GM23338 (cell line): ENCODE measurements at regions not wholly inside any gene's neighbourhood (a gene's known extent, or its start where the extent isn't known, plus 50 kb on each side); places are given as distances from the start of the nearest gene placed in this dataset.
A peak's percentile ranks its signal among the peaks of the same experiment; 100 is the strongest.

Experiments
- ATAC-seq: fragments of 200-7000 bp; cut with Tn5 transposase; 3 replicates; pipeline ENCODE4 v1.9.1; 2020
- DNase-seq: peaks from one replicate; pipeline ENCODE4 v3.0.0-alpha.2; 2015; ENCODE audit warnings: low spot score
- H2AFZ ChIP-seq: fragments of 200-600 bp; sonication (generic); 2 replicates; pipeline ENCODE4 v1.8.0; 2016; ENCODE audit warnings: antibody characterized with exemption, mild to moderate bottlenecking, moderate library complexity
- H3F3A ChIP-seq: fragments of 200-600 bp; sonication (generic); replicated peaks from 2 replicates; pipeline ENCODE4 v1.8.0; 2017; ENCODE audit warnings: antibody characterized with exemption, mixed run types, low read depth
- H3K27ac ChIP-seq: fragments of 200-600 bp; sonication (generic); 2 replicates; pipeline ENCODE4 v1.6.1; 2016; ENCODE audit warnings: low read depth
- H3K27me3 ChIP-seq: fragments of 200-600 bp; sonication (generic); 2 replicates; pipeline ENCODE4 v1.8.0; 2016; ENCODE audit warnings: mild to moderate bottlenecking, mixed run types, moderate library complexity; ENCODE audit not compliant: insufficient read depth
- H3K36me3 ChIP-seq: fragments of 200-600 bp; sonication (generic); 2 replicates; pipeline ENCODE4 v1.8.0; 2016; ENCODE audit warnings: mild to moderate bottlenecking; ENCODE audit not compliant: insufficient read depth
- H3K4me1 ChIP-seq: fragments of 200-600 bp; sonication (generic); 2 replicates; pipeline ENCODE4 v1.8.0; 2016; ENCODE audit warnings: mild to moderate bottlenecking, moderate library complexity; ENCODE audit not compliant: insufficient read depth
- H3K4me2 ChIP-seq: fragments of 200-600 bp; sonication (generic); 2 replicates; pipeline ENCODE4 v1.7.1; 2017; ENCODE audit warnings: mixed run types
- H3K4me3 ChIP-seq: fragments of 200-600 bp; sonication (generic); 2 replicates; pipeline ENCODE4 v1.6.1; 2016; ENCODE audit warnings: mixed run types
- H3K79me2 ChIP-seq: fragments of 200-600 bp; sonication (generic); replicated peaks from 2 replicates; pipeline ENCODE4 v1.8.0; 2017; ENCODE audit warnings: mild to moderate bottlenecking; ENCODE audit not compliant: insufficient read depth
- H3K9me2 ChIP-seq: fragments of 200-600 bp; sonication (generic); 2 replicates; pipeline ENCODE4 v1.8.0; 2017; ENCODE audit not compliant: insufficient read depth
- H4K20me1 ChIP-seq: fragments of 200-600 bp; sonication (generic); replicated peaks from 2 replicates; pipeline ENCODE4 v1.8.0; 2017; ENCODE audit warnings: mild to moderate bottlenecking; ENCODE audit not compliant: insufficient read depth
- H3K27ac Mint-ChIP-seq: 2 replicates; pipeline ENCODE4 v1.8.0; 2020; ENCODE audit warnings: inconsistent platforms, mild to moderate bottlenecking, moderate library complexity, mixed read lengths
- H3K27me3 Mint-ChIP-seq: 3 replicates; pipeline ENCODE4 v1.8.0; 2022; ENCODE audit warnings: low read depth, mild to moderate bottlenecking, moderate library complexity, mixed read lengths, inconsistent platforms; ENCODE audit not compliant: insufficient read depth, poor library complexity
- H3K36me3 Mint-ChIP-seq: 3 replicates; pipeline ENCODE4 v1.8.0; 2021; ENCODE audit warnings: low read depth, mild to moderate bottlenecking, inconsistent platforms, moderate library complexity, mixed read lengths
- H3K4me1 Mint-ChIP-seq: 3 replicates; pipeline ENCODE4 v1.8.0; 2020; ENCODE audit warnings: mild to moderate bottlenecking, inconsistent platforms, mixed read lengths
- H3K4me3 Mint-ChIP-seq: 3 replicates; pipeline ENCODE4 v1.8.0; 2021; ENCODE audit warnings: moderate library complexity, mild to moderate bottlenecking, inconsistent platforms, mixed read lengths
- H3K9me3 Mint-ChIP-seq: 3 replicates; pipeline ENCODE4 v1.8.0; 2020; ENCODE audit warnings: moderate library complexity, mild to moderate bottlenecking, inconsistent platforms, mixed read lengths
- CTCF ChIP-seq, 2 experiments: fragments of 200-600 bp in 1 of 2; sonication (generic) in 1 of 2; conservative IDR thresholded peaks; 2 replicates each; pipeline versions ENCODE4 v1.5.1 to v1.6.1; 2016 to 2017; ENCODE audit warnings: antibody characterized with exemption in 2 of 2, low read depth in 2 of 2, mild to moderate bottlenecking in 2 of 2, moderate library complexity in 1 of 2
- ETS1 ChIP-seq: IDR thresholded peaks from 2 replicates; pipeline ENCODE4 v1.6.1; 2016; ENCODE audit warnings: antibody characterized with exemption
- EZH2phosphoT487 ChIP-seq: fragments of 200-600 bp; sonication (generic); IDR thresholded peaks from one replicate; pipeline ENCODE4 v1.8.1; 2018; ENCODE audit warnings: antibody characterized with exemption; ENCODE audit not compliant: unreplicated experiment
- ZNF331 ChIP-seq: fragments of 250-450 bp; sonication (Bioruptor Pico); IDR thresholded peaks from 2 replicates; pipeline ENCODE4 v1.5.0; 2020; ENCODE audit warnings: low read depth, mild to moderate bottlenecking, moderate library complexity

- no peak overlapping the region for H3K4me2 ChIP-seq
- no peak overlapping the region for H3K27ac Mint-ChIP-seq
- DNase-seq (peak; percentile 22), ATAC-seq (no peak)
- no peak overlapping the region for H3K27ac ChIP-seq
- H3K4me1 ChIP-seq: no peaks in the 10 kb centered on the region
- H3K4me3 ChIP-seq: no peak overlapping the region
- no peak overlapping the region for H3K4me3 Mint-ChIP-seq
- no peaks in the 10 kb centered on the region for H3K79me2 ChIP-seq
- no peaks in the 10 kb centered on the region for H3K27me3 ChIP-seq
- peaks cover 27% of the 10 kb centered on the region for H3K9me3 Mint-ChIP-seq
- TF ChIP-seq CTCF (conservative IDR thresholded peaks at IDR 0.05; ENCODE audit: low read depth in 2 of 2) (peak; percentile 48 to 51), ZNF331 (CRISPR knock-in tag) (no peak)
- no peak overlapping the region for H2AFZ ChIP-seq
- H3K27me3 Mint-ChIP-seq: peaks cover 3% of the 10 kb centered on the region
- H3F3A ChIP-seq: no peaks in the 10 kb centered on the region
- H3K36me3 Mint-ChIP-seq: peaks cover 33% of the 10 kb centered on the region; the same call in 2 of the 3 replicates
- H3K36me3 ChIP-seq: no peaks in the 10 kb centered on the region
- H3K9me2 ChIP-seq: no peaks in the 10 kb centered on the region
- no peaks in the 10 kb centered on the region for H3K4me1 Mint-ChIP-seq
- H4K20me1 ChIP-seq: no peaks in the 10 kb centered on the region
These were observed 1495.4 kb downstream of the RPA4 start for GRCh38 chrX:98379134-98379533.

GRCh38 chrX:98380106-98380505 lies 1496.4 kb downstream of the RPA4 start:
- Histone ChIP-seq H3K4me3 (no peak overlapping the region), H4K20me1 (no peaks in the 10 kb centered on the region), H2AFZ (no peak overlapping the region), H3K27ac (0 out of 2 replicates have a peak overlapping the region, but pooled peaks have one; percentile 69), H3K27me3 (no peaks in the 10 kb centered on the region), H3K4me1 (no peaks in the 10 kb centered on the region), H3F3A (no peaks in the 10 kb centered on the region), H3K9me2 (no peaks in the 10 kb centered on the region), H3K4me2 (peak overlapping the region; percentile 34; the same call in 1 of the 2 replicates), H3K36me3 (no peaks in the 10 kb centered on the region), H3K79me2 (no peaks in the 10 kb centered on the region)
- Mint-ChIP-seq H3K27ac (no peak overlapping the region), H3K27me3 (no peaks in the 10 kb centered on the region), H3K36me3 (peaks cover 35% of the 10 kb centered on the region; the same call in 2 of the 3 replicates), H3K4me1 (no peaks in the 10 kb centered on the region), H3K4me3 (no peak overlapping the region), H3K9me3 (peaks cover 30% of the 10 kb centered on the region)
- ATAC-seq: peak; percentile 97
- DNase-seq: peak; percentile 66
- TF ChIP-seq CTCF (conservative IDR thresholded peaks at IDR 0.05; ENCODE audit: low read depth in 2 of 2) (peak in 1 of 2 experiments; percentile 32; a peak in 2 of 4 replicates), ETS1 (no peak), EZH2phosphoT487 (no peak)
